GM12878 (cell line): ENCODE measurements at regions not wholly inside any gene's neighbourhood (a gene's known extent, or its start where the extent isn't known, plus 50 kb on each side); places are given as distances from the start of the nearest gene placed in this dataset.

Experiments
- ATAC-seq: fragments of 200-7000 bp; cut with Tn5 transposase; 3 replicates; pipeline ENCODE4 v1.9.1; 2020; ENCODE audit warnings: mild to moderate bottlenecking, moderate library complexity
- BruUV-seq: library from RNA; stranded (reverse); fragments of 400-500 nt; replicated peaks from 2 replicates; lab custom pipeline; 2021; lab: Mats Ljungman, UMichigan
- CTCF ChIA-PET: fragments of 300-600 bp; sonication (Branson Sonifier 250); formaldehyde crosslinking; extraction: SDS; loops from one replicate; lab custom pipeline; 2021; ENCODE audit warnings: inconsistent platforms; lab: Yijun Ruan, JAX
- POLR2A ChIA-PET: fragments of 350-600 bp; formaldehyde crosslinking; extraction: SDS; loops from one replicate; lab custom pipeline; 2021; ENCODE audit warnings: inconsistent platforms; lab: Charles Lee
- RAD21 ChIA-PET: fragments of 300-600 bp; sonication (Branson Sonifier 250); formaldehyde crosslinking; loops from one replicate; lab custom pipeline; 2023; ENCODE audit warnings: antibody characterized with exemption; ENCODE audit not compliant: unreplicated experiment; lab: Charles Lee
- SMC1A ChIA-PET: fragments of 300-600 bp; sonication (Branson Sonifier 250); formaldehyde crosslinking; loops from one replicate; lab custom pipeline; 2023; ENCODE audit not compliant: unreplicated experiment, uncharacterized antibody; lab: Charles Lee
- DNase-seq: peaks from one replicate; pipeline ENCODE4 v3.0.0-alpha.2; 2011; ENCODE audit warnings: low read depth, low spot score
- FAIRE-seq: peaks from 3 replicates; lab custom pipeline; 2011; peaks lifted over from hg19 to GRCh38; lab: Jason Lieb, UNC
- H2AFZ ChIP-seq: 2 replicates; pipeline ENCODE4 v1.6.0; 2011; ENCODE audit warnings: low read depth, low read length, control low read depth; ENCODE audit not compliant: control insufficient read depth
- H3K27ac ChIP-seq: 2 replicates; pipeline ENCODE4 v1.5.1; 2011; ENCODE audit warnings: control low read depth; ENCODE audit not compliant: control insufficient read depth, insufficient read depth
- H3K27me3 ChIP-seq, 2 experiments: replicated peaks in 1 of 2; 2 replicates each; pipeline versions ENCODE4 v1.6.0 to v1.6.1; 2011; ENCODE audit warnings: low read length in 1 of 2; ENCODE audit not compliant: control insufficient read depth in 2 of 2, insufficient read depth in 2 of 2
- H3K36me3 ChIP-seq, 2 experiments: 2 replicates each; pipeline ENCODE4 v1.5.1; 2011; ENCODE audit warnings: low read length in 1 of 2; ENCODE audit not compliant: control insufficient read depth in 2 of 2, insufficient read depth in 2 of 2
- H3K4me1 ChIP-seq: 2 replicates; pipeline ENCODE4 v1.6.1; 2011; ENCODE audit warnings: mild to moderate bottlenecking, low read length, moderate library complexity, mixed read lengths; ENCODE audit not compliant: control insufficient read depth, insufficient read depth
- H3K4me2 ChIP-seq: 2 replicates; pipeline ENCODE4 v1.6.0; 2011; ENCODE audit warnings: control low read depth; ENCODE audit not compliant: control insufficient read depth, insufficient read depth
- H3K4me3 ChIP-seq: fragments of 200-600 bp; sonication (generic); 2 replicates; pipeline ENCODE4 v1.5.1; 2016
- H3K79me2 ChIP-seq: 2 replicates; pipeline ENCODE4 v1.6.0; 2011; ENCODE audit warnings: low read length; ENCODE audit not compliant: control insufficient read depth, insufficient read depth
- H3K9ac ChIP-seq: 2 replicates; pipeline ENCODE4 v1.8.0; 2011; ENCODE audit warnings: low read length, control low read depth, mixed read lengths; ENCODE audit not compliant: control insufficient read depth, insufficient read depth
- H3K9me3 ChIP-seq: replicated peaks from 3 replicates; pipeline ENCODE4 v1.5.1; 2011; ENCODE audit warnings: mild to moderate bottlenecking, low read length; ENCODE audit not compliant: control insufficient read depth, insufficient read depth
- H4K20me1 ChIP-seq: 2 replicates; pipeline ENCODE4 v1.6.0; 2011; ENCODE audit not compliant: control insufficient read depth, insufficient read depth
- CHD4 ChIP-seq: fragments of 200-600 bp; sonication (generic); IDR thresholded peaks from 2 replicates; pipeline ENCODE4 v1.6.1; 2016; ENCODE audit warnings: mild to moderate bottlenecking
- CREB1 ChIP-seq: IDR thresholded peaks from 2 replicates; pipeline ENCODE4 v1.6.1; 2012; ENCODE audit warnings: low read depth, mild to moderate bottlenecking, inconsistent platforms
- ESRRA ChIP-seq: IDR thresholded peaks from 2 replicates; pipeline ENCODE4 v1.6.1; 2012; ENCODE audit warnings: mild to moderate bottlenecking, low read length, improper control_type of control experiment
- GABPA ChIP-seq: IDR thresholded peaks from 2 replicates; pipeline ENCODE4 v1.6.1; 2014; ENCODE audit warnings: antibody characterized with exemption, low read depth, mild to moderate bottlenecking, inconsistent platforms
- HCFC1 ChIP-seq: fragments of 150-350 bp; IDR thresholded peaks from 2 replicates; pipeline ENCODE4 v1.6.1; 2014; ENCODE audit warnings: low read length
- IKZF1 ChIP-seq: fragments of 450-650 bp; conservative IDR thresholded peaks from 2 replicates; pipeline ENCODE4 v1.6.1; 2017; ENCODE audit warnings: antibody characterized with exemption, mild to moderate bottlenecking
- IRF3 ChIP-seq: fragments of 450-650 bp; IDR thresholded peaks from 2 replicates; pipeline ENCODE4 v1.6.1; 2014; ENCODE audit warnings: mild to moderate bottlenecking
- MEF2B ChIP-seq: fragments of 450-650 bp; IDR thresholded peaks from 2 replicates; pipeline ENCODE4 v1.6.1; 2018; ENCODE audit warnings: mild to moderate bottlenecking, moderate library complexity; ENCODE audit not compliant: partially characterized antibody, poor library complexity, severe bottlenecking
- MTA2 ChIP-seq: fragments of 450-650 bp; IDR thresholded peaks from 2 replicates; pipeline ENCODE4 v1.6.1; 2016; ENCODE audit warnings: low read depth, mild to moderate bottlenecking, moderate library complexity
- NFYA ChIP-seq: IDR thresholded peaks from 2 replicates; pipeline ENCODE4 v1.6.1; 2011; ENCODE audit warnings: low read depth, mild to moderate bottlenecking, low read length, improper control_type of control experiment, borderline replicate concordance
- NR2C2 ChIP-seq: IDR thresholded peaks from 2 replicates; pipeline ENCODE4 v1.6.1; 2011; ENCODE audit warnings: borderline replicate concordance, low read depth; ENCODE audit not compliant: control insufficient read depth, insufficient read length
- PKNOX1 ChIP-seq: fragments of 450-650 bp; IDR thresholded peaks from 2 replicates; pipeline ENCODE4 v1.6.1; 2016; ENCODE audit warnings: mild to moderate bottlenecking
- RELA ChIP-seq: fragments of 450-650 bp; IDR thresholded peaks from 2 replicates; pipeline ENCODE4 v1.8.0; 2014; ENCODE audit warnings: borderline replicate concordance; ENCODE audit not compliant: partially characterized antibody
- RFX5 ChIP-seq: IDR thresholded peaks from 2 replicates; pipeline ENCODE4 v1.6.1; 2011; ENCODE audit warnings: low read depth, low read length, improper control_type of control experiment
- STAT3 ChIP-seq: IDR thresholded peaks from 2 replicates; pipeline ENCODE4 v1.6.1; 2011; ENCODE audit warnings: low read depth, low read length, improper control_type of control experiment
- ZNF217 ChIP-seq: fragments of 450-650 bp; IDR thresholded peaks from 2 replicates; pipeline ENCODE4 v1.6.1; 2017; ENCODE audit warnings: antibody characterized with exemption, mild to moderate bottlenecking
- ZNF622 ChIP-seq: fragments of 450-650 bp; IDR thresholded peaks from 2 replicates; pipeline ENCODE4 v1.6.1; 2017; ENCODE audit warnings: mild to moderate bottlenecking, inconsistent platforms
- WGBS: methylation state at CpG from one replicate; pipeline ENCODE4 v1.1.6; 2016; ENCODE audit warnings: low lambda C conversion rate; ENCODE audit not compliant: insufficient replicate concordance, insufficient coverage; ENCODE audit errors: missing lambda C conversion rate; 5-methylcytosine and 5-hydroxymethylcytosine counted together
- in situ Hi-C: fragments of 300-500 bp; cut with MboI; formaldehyde crosslinking; loops from 9 replicates; pipeline ENCODE4 v1.14.3; 2018; ENCODE audit warnings: mixed read lengths
- intact Hi-C: fragments of 100-400 bp; cut with micrococcal nuclease; formaldehyde crosslinking; loops from one replicate; pipeline ENCODE4 v1.14.2; 2022; ENCODE audit not compliant: unreplicated experiment
- TF ChIP-seq, protein P1 (sequence below): IDR thresholded peaks from 2 replicates; pipeline ENCODE4 v1.6.1; 2011; ENCODE audit warnings: mild to moderate bottlenecking, low read depth, low read length, moderate library complexity; ENCODE audit not compliant: insufficient replicate concordance
- TF ChIP-seq, protein P2 (sequence below): fragments of 450-650 bp; IDR thresholded peaks from 2 replicates; pipeline ENCODE4 v1.6.1; 2017; ENCODE audit warnings: mild to moderate bottlenecking, moderate library complexity

DNA sequence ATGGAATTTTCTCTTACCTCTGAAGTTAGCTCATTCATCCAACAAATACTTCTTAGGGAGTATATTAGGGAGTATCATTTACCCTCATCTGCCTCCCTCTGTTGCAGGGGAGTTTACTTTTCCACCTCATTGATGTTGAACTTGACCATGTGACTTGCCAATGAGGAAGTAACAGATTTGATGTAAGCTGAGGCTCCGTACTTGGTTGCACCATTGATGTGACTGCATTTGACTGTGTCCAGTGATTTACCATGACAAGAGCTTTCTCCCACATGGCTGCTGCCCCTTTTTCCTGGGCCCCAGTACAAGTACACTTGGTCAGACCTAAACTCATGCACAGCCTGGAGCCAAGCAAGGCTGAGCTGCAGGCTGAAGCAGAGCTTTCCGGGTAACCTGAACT lies 81.6 kb upstream of the HS3ST2 start:
- BruUV-seq = no TSS peak
- FAIRE-seq = no peak
- H3K79me2 ChIP-seq = no peaks in the 10 kb centered on the region
- no peak for TF ChIP-seq ESRRA
- TF ChIP-seq CHD4 = no peak
- TF ChIP-seq NFYA = no peak
- TF ChIP-seq ZNF217 = no peak
- no peak for TF ChIP-seq RFX5
- TF ChIP-seq IRF3 = no peak
- TF ChIP-seq CREB1 = no peak
- no peak for TF ChIP-seq GABPA
- TF ChIP-seq ZNF622 = no peak
- TF ChIP-seq NR2C2 = no peak
- TF ChIP-seq HCFC1 = no peak
- no peak for TF ChIP-seq MTA2
- TF ChIP-seq MEF2B = no peak
- TF ChIP-seq, protein P1, sequence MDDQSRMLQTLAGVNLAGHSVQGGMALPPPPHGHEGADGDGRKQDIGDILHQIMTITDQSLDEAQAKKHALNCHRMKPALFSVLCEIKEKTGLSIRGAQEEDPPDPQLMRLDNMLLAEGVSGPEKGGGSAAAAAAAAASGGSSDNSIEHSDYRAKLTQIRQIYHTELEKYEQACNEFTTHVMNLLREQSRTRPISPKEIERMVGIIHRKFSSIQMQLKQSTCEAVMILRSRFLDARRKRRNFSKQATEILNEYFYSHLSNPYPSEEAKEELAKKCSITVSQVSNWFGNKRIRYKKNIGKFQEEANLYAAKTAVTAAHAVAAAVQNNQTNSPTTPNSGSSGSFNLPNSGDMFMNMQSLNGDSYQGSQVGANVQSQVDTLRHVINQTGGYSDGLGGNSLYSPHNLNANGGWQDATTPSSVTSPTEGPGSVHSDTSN = no peak
- no peak for TF ChIP-seq STAT3
- no peak for TF ChIP-seq PKNOX1
- TF ChIP-seq, protein P2, sequence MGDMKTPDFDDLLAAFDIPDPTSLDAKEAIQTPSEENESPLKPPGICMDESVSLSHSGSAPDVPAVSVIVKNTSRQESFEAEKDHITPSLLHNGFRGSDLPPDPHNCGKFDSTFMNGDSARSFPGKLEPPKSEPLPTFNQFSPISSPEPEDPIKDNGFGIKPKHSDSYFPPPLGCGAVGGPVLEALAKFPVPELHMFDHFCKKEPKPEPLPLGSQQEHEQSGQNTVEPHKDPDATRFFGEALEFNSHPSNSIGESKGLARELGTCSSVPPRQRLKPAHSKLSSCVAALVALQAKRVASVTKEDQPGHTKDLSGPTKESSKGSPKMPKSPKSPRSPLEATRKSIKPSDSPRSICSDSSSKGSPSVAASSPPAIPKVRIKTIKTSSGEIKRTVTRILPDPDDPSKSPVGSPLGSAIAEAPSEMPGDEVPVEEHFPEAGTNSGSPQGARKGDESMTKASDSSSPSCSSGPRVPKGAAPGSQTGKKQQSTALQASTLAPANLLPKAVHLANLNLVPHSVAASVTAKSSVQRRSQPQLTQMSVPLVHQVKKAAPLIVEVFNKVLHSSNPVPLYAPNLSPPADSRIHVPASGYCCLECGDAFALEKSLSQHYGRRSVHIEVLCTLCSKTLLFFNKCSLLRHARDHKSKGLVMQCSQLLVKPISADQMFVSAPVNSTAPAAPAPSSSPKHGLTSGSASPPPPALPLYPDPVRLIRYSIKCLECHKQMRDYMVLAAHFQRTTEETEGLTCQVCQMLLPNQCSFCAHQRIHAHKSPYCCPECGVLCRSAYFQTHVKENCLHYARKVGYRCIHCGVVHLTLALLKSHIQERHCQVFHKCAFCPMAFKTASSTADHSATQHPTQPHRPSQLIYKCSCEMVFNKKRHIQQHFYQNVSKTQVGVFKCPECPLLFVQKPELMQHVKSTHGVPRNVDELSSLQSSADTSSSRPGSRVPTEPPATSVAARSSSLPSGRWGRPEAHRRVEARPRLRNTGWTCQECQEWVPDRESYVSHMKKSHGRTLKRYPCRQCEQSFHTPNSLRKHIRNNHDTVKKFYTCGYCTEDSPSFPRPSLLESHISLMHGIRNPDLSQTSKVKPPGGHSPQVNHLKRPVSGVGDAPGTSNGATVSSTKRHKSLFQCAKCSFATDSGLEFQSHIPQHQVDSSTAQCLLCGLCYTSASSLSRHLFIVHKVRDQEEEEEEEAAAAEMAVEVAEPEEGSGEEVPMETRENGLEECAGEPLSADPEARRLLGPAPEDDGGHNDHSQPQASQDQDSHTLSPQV = no peak
- no peak for TF ChIP-seq IKZF1
- no peak for TF ChIP-seq RELA

More for the DNA sequence above, 81.6 kb upstream of the HS3ST2 start:
- peaks cover 0 to 4% of the 10 kb centered on the region in 2 experiments; a peak in 2 of 4 replicates for H3K27me3 ChIP-seq
- H3K27ac ChIP-seq = no peak overlapping the region
- ChIA-PET RAD21 (no interaction called here), POLR2A (no interaction called here), SMC1A (no interaction called here), CTCF (no interaction called here)
- ATAC-seq = no peak
- no peak overlapping the region for H3K4me3 ChIP-seq
- no peak overlapping the region for H3K9ac ChIP-seq
- no peaks in the 10 kb centered on the region for H3K36me3 ChIP-seq
- no peak for DNase-seq
- in situ Hi-C loops (no loop called here), intact Hi-C loops (no loop called here)
- no peaks in the 10 kb centered on the region for H3K9me3 ChIP-seq
- no peaks in the 10 kb centered on the region for H3K4me1 ChIP-seq
- H4K20me1 ChIP-seq = no peaks in the 10 kb centered on the region
- no peak overlapping the region for H3K4me2 ChIP-seq
- 47% methylated on average over 2 of the region's 2 CpGs for WGBS
- H2AFZ ChIP-seq = no peak overlapping the region
